ENCODE measurements at regions not wholly inside any gene's neighbourhood (a gene's known extent, or its start where the extent isn't known, plus 50 kb on each side); places are given as distances from the start of the nearest gene placed in this dataset.

DNA sequence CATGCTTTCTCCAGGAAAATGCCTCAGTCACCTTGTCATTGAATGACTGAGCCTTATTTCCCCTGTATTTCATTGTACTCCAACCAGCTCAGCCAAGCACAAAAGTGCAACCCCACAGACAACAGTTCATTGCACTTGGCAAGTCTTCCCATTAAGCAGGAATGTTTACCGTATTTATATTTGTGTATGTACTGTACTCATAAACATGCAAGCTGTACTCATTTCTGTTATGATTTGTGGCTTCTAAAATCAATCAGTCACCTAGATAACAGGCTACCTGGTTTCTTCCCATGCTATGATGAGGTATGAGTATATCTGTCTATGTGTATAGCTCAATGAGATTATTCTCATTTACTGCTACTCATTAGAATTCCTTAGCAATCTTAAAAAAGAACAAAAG, 505.5 kb upstream of the FAM98A start:
- TF ChIP-seq, protein P1, sequence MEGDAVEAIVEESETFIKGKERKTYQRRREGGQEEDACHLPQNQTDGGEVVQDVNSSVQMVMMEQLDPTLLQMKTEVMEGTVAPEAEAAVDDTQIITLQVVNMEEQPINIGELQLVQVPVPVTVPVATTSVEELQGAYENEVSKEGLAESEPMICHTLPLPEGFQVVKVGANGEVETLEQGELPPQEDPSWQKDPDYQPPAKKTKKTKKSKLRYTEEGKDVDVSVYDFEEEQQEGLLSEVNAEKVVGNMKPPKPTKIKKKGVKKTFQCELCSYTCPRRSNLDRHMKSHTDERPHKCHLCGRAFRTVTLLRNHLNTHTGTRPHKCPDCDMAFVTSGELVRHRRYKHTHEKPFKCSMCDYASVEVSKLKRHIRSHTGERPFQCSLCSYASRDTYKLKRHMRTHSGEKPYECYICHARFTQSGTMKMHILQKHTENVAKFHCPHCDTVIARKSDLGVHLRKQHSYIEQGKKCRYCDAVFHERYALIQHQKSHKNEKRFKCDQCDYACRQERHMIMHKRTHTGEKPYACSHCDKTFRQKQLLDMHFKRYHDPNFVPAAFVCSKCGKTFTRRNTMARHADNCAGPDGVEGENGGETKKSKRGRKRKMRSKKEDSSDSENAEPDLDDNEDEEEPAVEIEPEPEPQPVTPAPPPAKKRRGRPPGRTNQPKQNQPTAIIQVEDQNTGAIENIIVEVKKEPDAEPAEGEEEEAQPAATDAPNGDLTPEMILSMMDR (IDR thresholded peaks at IDR 0.05; ENCODE audit: control extremely low read depth in 1 of 3, insufficient read depth in 1 of 3, low read depth in 1 of 3, low read length in 3 of 3): no peak
- TF ChIP-seq POLR2AphosphoS5 (IDR thresholded peaks at IDR 0.05; ENCODE audit: low read depth, low read length) (no peak), TAF1 (IDR thresholded peaks at IDR 0.05; ENCODE audit: low read depth, low read length) (no peak), TBP (IDR thresholded peaks at IDR 0.05; ENCODE audit: low read depth, low read length) (no peak)

Data from H1 (cell line).